Panc1 (cell line): ENCODE measurements at regions not wholly inside any gene's neighbourhood (a gene's known extent, or its start where the extent isn't known, plus 50 kb on each side); places are given as distances from the start of the nearest gene placed in this dataset.

Source experiments
- ATAC-seq: fragments of 200-7000 bp; cut with Tn5 transposase; 2 replicates; pipeline ENCODE4 v1.9.1; 2020; ENCODE audit warnings: mild to moderate bottlenecking, moderate library complexity
- BruUV-seq: library from RNA; stranded (reverse); fragments of 400-500 nt; replicated peaks from 2 replicates; lab custom pipeline; 2021; lab: Mats Ljungman, UMichigan
- CTCF ChIA-PET: fragments of 300-600 bp; sonication (Branson Sonifier 250); formaldehyde crosslinking; loops from one replicate; lab custom pipeline; 2022; ENCODE audit warnings: antibody characterized with exemption; lab: Charles Lee
- POLR2A ChIA-PET: fragments of 300-600 bp; sonication (Branson Sonifier 250); formaldehyde crosslinking; loops from one replicate; lab custom pipeline; 2022; ENCODE audit warnings: antibody characterized with exemption; lab: Charles Lee
- DNase-seq: peaks from one replicate; pipeline ENCODE4 v3.0.0-alpha.2; 2010; ENCODE audit warnings: low read depth, low spot score
- H3K27ac ChIP-seq: 2 replicates; pipeline ENCODE4 v1.5.1; 2011; ENCODE audit warnings: mild to moderate bottlenecking, low read length, inconsistent platforms
- H3K27me3 ChIP-seq: fragments of 200-500 bp; sonication (Bioruptor generic); 2 replicates; pipeline ENCODE4 v1.6.0; 2014; ENCODE audit warnings: low read length, inconsistent platforms; ENCODE audit not compliant: control insufficient read depth, insufficient read depth
- H3K36me3 ChIP-seq: fragments of 200-500 bp; sonication (Bioruptor generic); 2 replicates; pipeline ENCODE4 v1.5.1; 2014; ENCODE audit warnings: inconsistent platforms, mild to moderate bottlenecking, low read length, moderate library complexity; ENCODE audit not compliant: control insufficient read depth, insufficient read depth
- H3K4me1 ChIP-seq: 2 replicates; pipeline ENCODE4 v1.5.1; 2011; ENCODE audit warnings: inconsistent platforms, mild to moderate bottlenecking, low read length, moderate library complexity; ENCODE audit not compliant: control insufficient read depth, insufficient read depth
- H3K4me3 ChIP-seq, 2 experiments: 2 replicates each; pipeline ENCODE4 v1.5.1; 2011 to 2012; ENCODE audit warnings: low read depth in 2 of 2, low read length in 2 of 2, mild to moderate bottlenecking in 2 of 2, inconsistent platforms in 1 of 2, moderate library complexity in 1 of 2
- H3K9me3 ChIP-seq: fragments of 200-500 bp; sonication (Bioruptor generic); 2 replicates; pipeline ENCODE4 v1.5.1; 2014; ENCODE audit warnings: low read depth, mild to moderate bottlenecking, inconsistent platforms, low read length, moderate library complexity; ENCODE audit not compliant: control insufficient read depth, insufficient read depth
- CTCF ChIP-seq: fragments of 450-650 bp; IDR thresholded peaks from 2 replicates; pipeline ENCODE4 v1.5.1; 2017; ENCODE audit warnings: mild to moderate bottlenecking
- POLR2AphosphoS5 ChIP-seq: IDR thresholded peaks from 2 replicates; pipeline ENCODE4 v1.6.1; 2012; ENCODE audit warnings: mild to moderate bottlenecking, low read depth, low read length, moderate library complexity
- REST ChIP-seq, 2 experiments: IDR thresholded peaks; 2 replicates each; pipeline ENCODE4 v1.6.1; 2011 to 2012; ENCODE audit warnings: low read depth in 2 of 2, control low read depth in 1 of 2, low read length in 1 of 2, mild to moderate bottlenecking in 1 of 2, moderate library complexity in 1 of 2; ENCODE audit not compliant: insufficient read depth in 1 of 2
- SIN3A ChIP-seq: IDR thresholded peaks from 2 replicates; pipeline ENCODE4 v1.6.1; 2012; ENCODE audit warnings: low read depth, mild to moderate bottlenecking, low read length, moderate library complexity, borderline replicate concordance; ENCODE audit not compliant: insufficient read depth
- TCF7L2 ChIP-seq: IDR thresholded peaks from 2 replicates; pipeline ENCODE4 v1.6.1; 2011; ENCODE audit warnings: mild to moderate bottlenecking, low read depth, low read length, inconsistent platforms
- in situ Hi-C: cut with HindIII; loops from 2 replicates; pipeline ENCODE4 v1.10.0; 2016; ENCODE audit warnings: low sequenced_read_pairs, low pct_unique_long_range_greater_than_20kb
- intact Hi-C: fragments of 100-400 bp; cut with micrococcal nuclease; formaldehyde crosslinking; loops from one replicate; pipeline ENCODE4 v1.10.0; 2022; ENCODE audit not compliant: unreplicated experiment

DNA sequence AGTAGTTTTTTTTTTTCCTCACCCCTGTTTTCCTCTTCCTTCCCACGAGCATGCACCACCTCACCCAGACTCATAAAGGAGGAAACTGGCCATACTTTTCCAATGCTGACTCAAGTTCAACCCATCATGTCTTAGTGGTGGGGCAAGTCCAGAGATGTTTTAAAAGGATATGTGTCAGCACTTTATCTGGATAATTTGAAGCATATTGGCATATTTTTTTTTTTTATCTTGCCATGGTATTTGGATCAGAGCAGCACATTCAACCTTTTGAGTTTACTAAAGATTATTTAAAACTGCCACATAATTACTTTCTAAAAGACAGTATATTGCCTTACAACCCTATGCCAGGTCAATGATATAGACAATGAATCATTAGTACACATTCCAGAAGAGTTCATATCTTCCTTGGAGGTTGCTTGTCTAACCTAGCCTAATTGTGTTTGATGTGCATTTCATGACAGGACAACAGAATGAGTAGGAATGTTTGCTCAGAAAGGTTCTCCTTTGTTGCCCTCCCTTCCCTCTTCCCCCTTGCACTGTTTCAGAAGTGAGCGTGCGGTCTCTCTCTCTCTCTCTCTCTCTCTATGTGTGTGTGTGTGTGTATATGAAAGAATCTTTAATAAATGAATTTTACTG is 950.7 kb upstream of the FAM98A start:
- Histone ChIP-seq H3K4me3 (no peak overlapping the region), H3K9me3 (no peaks in the 10 kb centered on the region), H3K4me1 (no peaks in the 10 kb centered on the region), H3K27me3 (no peaks in the 10 kb centered on the region), H3K36me3 (no peaks in the 10 kb centered on the region), H3K27ac (no peak overlapping the region)
- CTCF ChIA-PET, result no interaction called here
- DNase-seq (no peak), ATAC-seq (no peak)
- POLR2A ChIA-PET, result no interaction called here
- intact Hi-C loops (no loop called here), in situ Hi-C loops (no loop called here)
- no TSS peak for BruUV-seq
- TF ChIP-seq TCF7L2, result no peak
- no peak for TF ChIP-seq REST (IDR thresholded peaks at IDR 0.05; ENCODE audit: insufficient read depth in 1 of 2, low read depth in 2 of 2, low read length in 1 of 2)
- no peak for TF ChIP-seq POLR2AphosphoS5
- TF ChIP-seq SIN3A, result no peak
- TF ChIP-seq CTCF, result no peak

DNA sequence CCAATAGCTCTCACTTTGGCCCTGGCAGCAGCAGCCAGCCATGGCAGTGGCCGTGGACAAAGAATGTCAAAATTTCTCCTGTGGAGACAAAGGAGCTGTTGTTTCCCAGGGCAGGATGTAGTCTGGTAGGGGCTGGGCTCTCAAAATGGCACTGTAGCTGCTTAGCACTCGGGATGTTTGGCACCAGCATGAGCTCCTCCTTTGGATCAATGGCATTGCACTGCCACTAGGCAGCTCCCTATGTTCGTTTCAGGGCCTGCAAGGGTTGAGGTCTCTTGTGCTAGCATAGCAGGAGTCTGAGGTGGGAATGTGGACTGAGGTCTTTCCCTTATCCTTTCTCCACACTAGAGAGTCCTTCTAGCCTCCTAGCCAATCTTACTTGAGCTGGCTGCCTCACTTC is 948.8 kb upstream of the FAM98A start:
- in situ Hi-C loops, result no loop called here
- H3K4me3 ChIP-seq, result no peak overlapping the region
- H3K27me3 ChIP-seq, result no peaks in the 10 kb centered on the region
- TF ChIP-seq SIN3A, result no peak
- no peaks in the 10 kb centered on the region for H3K9me3 ChIP-seq
- POLR2A ChIA-PET, result no interaction called here
- H3K4me1 ChIP-seq, result no peaks in the 10 kb centered on the region
- no TSS peak for BruUV-seq
- no peaks in the 10 kb centered on the region for H3K36me3 ChIP-seq
- H3K27ac ChIP-seq, result no peak overlapping the region
- CTCF ChIA-PET, result no interaction called here
- intact Hi-C loops, result no loop called here
- ATAC-seq (no peak), DNase-seq (no peak)

- no peak for DNase-seq
- Histone ChIP-seq H3K4me3 (no peak overlapping the region), H3K27ac (no peak overlapping the region), H3K4me1 (no peaks in the 10 kb centered on the region), H3K36me3 (no peaks in the 10 kb centered on the region), H3K9me3 (no peaks in the 10 kb centered on the region), H3K27me3 (no peaks in the 10 kb centered on the region)
- TF ChIP-seq REST (IDR thresholded peaks at IDR 0.05; ENCODE audit: insufficient read depth in 1 of 2, low read depth in 2 of 2, low read length in 1 of 2), result no peak
- TF ChIP-seq POLR2AphosphoS5, result no peak
- TF ChIP-seq SIN3A, result no peak
- no peak for TF ChIP-seq CTCF
- TF ChIP-seq TCF7L2, result no peak
- ChIA-PET CTCF (no interaction called here), POLR2A (no interaction called here)
- ATAC-seq, result no peak
- no TSS peak for BruUV-seq
- in situ Hi-C loops, result no loop called here
- intact Hi-C loops, result no loop called here
Measured at GRCh38 chr2:34547340-34547739, 948.2 kb upstream of the FAM98A start.
